Panc1 (cell line): ENCODE measurements at regions not wholly inside any gene's neighbourhood (a gene's known extent, or its start where the extent isn't known, plus 50 kb on each side); places are given as distances from the start of the nearest gene placed in this dataset.

ENCODE experiments used
- ATAC-seq: fragments of 200-7000 bp; cut with Tn5 transposase; 2 replicates; pipeline ENCODE4 v1.9.1; 2020; ENCODE audit warnings: mild to moderate bottlenecking, moderate library complexity
- BruUV-seq: library from RNA; stranded (reverse); fragments of 400-500 nt; replicated peaks from 2 replicates; lab custom pipeline; 2021; lab: Mats Ljungman, UMichigan
- CTCF ChIA-PET: fragments of 300-600 bp; sonication (Branson Sonifier 250); formaldehyde crosslinking; loops from one replicate; lab custom pipeline; 2022; ENCODE audit warnings: antibody characterized with exemption; lab: Charles Lee
- POLR2A ChIA-PET: fragments of 300-600 bp; sonication (Branson Sonifier 250); formaldehyde crosslinking; loops from one replicate; lab custom pipeline; 2022; ENCODE audit warnings: antibody characterized with exemption; lab: Charles Lee
- DNase-seq: peaks from one replicate; pipeline ENCODE4 v3.0.0-alpha.2; 2010; ENCODE audit warnings: low read depth, low spot score
- H3K27ac ChIP-seq: 2 replicates; pipeline ENCODE4 v1.5.1; 2011; ENCODE audit warnings: mild to moderate bottlenecking, low read length, inconsistent platforms
- H3K27me3 ChIP-seq: fragments of 200-500 bp; sonication (Bioruptor generic); 2 replicates; pipeline ENCODE4 v1.6.0; 2014; ENCODE audit warnings: low read length, inconsistent platforms; ENCODE audit not compliant: control insufficient read depth, insufficient read depth
- H3K36me3 ChIP-seq: fragments of 200-500 bp; sonication (Bioruptor generic); 2 replicates; pipeline ENCODE4 v1.5.1; 2014; ENCODE audit warnings: inconsistent platforms, mild to moderate bottlenecking, low read length, moderate library complexity; ENCODE audit not compliant: control insufficient read depth, insufficient read depth
- H3K4me1 ChIP-seq: 2 replicates; pipeline ENCODE4 v1.5.1; 2011; ENCODE audit warnings: inconsistent platforms, mild to moderate bottlenecking, low read length, moderate library complexity; ENCODE audit not compliant: control insufficient read depth, insufficient read depth
- H3K4me3 ChIP-seq, 2 experiments: 2 replicates each; pipeline ENCODE4 v1.5.1; 2011 to 2012; ENCODE audit warnings: low read depth in 2 of 2, low read length in 2 of 2, mild to moderate bottlenecking in 2 of 2, inconsistent platforms in 1 of 2, moderate library complexity in 1 of 2
- H3K9me3 ChIP-seq: fragments of 200-500 bp; sonication (Bioruptor generic); 2 replicates; pipeline ENCODE4 v1.5.1; 2014; ENCODE audit warnings: low read depth, mild to moderate bottlenecking, inconsistent platforms, low read length, moderate library complexity; ENCODE audit not compliant: control insufficient read depth, insufficient read depth
- POLR2AphosphoS5 ChIP-seq: IDR thresholded peaks from 2 replicates; pipeline ENCODE4 v1.6.1; 2012; ENCODE audit warnings: mild to moderate bottlenecking, low read depth, low read length, moderate library complexity
- SIN3A ChIP-seq: IDR thresholded peaks from 2 replicates; pipeline ENCODE4 v1.6.1; 2012; ENCODE audit warnings: low read depth, mild to moderate bottlenecking, low read length, moderate library complexity, borderline replicate concordance; ENCODE audit not compliant: insufficient read depth
- TCF7L2 ChIP-seq: IDR thresholded peaks from 2 replicates; pipeline ENCODE4 v1.6.1; 2011; ENCODE audit warnings: mild to moderate bottlenecking, low read depth, low read length, inconsistent platforms
- in situ Hi-C: cut with HindIII; loops from 2 replicates; pipeline ENCODE4 v1.10.0; 2016; ENCODE audit warnings: low sequenced_read_pairs, low pct_unique_long_range_greater_than_20kb
- intact Hi-C: fragments of 100-400 bp; cut with micrococcal nuclease; formaldehyde crosslinking; loops from one replicate; pipeline ENCODE4 v1.10.0; 2022; ENCODE audit not compliant: unreplicated experiment
- TF ChIP-seq, protein P1 (sequence below): fragments of 450-650 bp; IDR thresholded peaks from 2 replicates; pipeline ENCODE4 v1.5.1; 2017; ENCODE audit warnings: mild to moderate bottlenecking
- TF ChIP-seq, protein P2 (sequence below), 2 experiments: IDR thresholded peaks; 2 replicates each; pipeline ENCODE4 v1.6.1; 2011 to 2012; ENCODE audit warnings: low read depth in 2 of 2, control low read depth in 1 of 2, low read length in 1 of 2, mild to moderate bottlenecking in 1 of 2, moderate library complexity in 1 of 2; ENCODE audit not compliant: insufficient read depth in 1 of 2

DNA sequence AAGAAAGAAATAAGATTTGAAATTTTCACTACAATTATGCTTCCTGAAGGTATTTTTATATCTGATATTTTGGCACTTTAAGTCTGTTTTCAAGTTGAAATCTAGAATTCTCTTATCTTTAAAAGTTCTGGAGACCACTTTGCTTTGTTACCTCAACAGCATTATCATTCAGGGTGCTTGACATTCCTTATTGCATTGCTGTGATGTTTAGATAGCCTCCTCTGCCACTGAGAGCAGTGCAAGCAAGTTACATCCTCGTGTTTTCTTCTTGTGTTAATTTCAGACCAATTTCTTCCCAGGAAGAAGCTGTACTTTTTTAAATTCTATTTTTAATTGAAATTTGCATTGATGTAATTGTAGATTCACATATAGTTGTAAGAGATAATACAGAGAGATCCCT is 333.9 kb upstream of the KIRREL3 start:
- CTCF ChIA-PET = no interaction called here
- DNase-seq = no peak
- in situ Hi-C loops = no loop called here
- intact Hi-C loops = no loop called here
- POLR2A ChIA-PET = no interaction called here
- no peak for TF ChIP-seq TCF7L2
- no peak for TF ChIP-seq POLR2AphosphoS5
- TF ChIP-seq, protein P1, sequence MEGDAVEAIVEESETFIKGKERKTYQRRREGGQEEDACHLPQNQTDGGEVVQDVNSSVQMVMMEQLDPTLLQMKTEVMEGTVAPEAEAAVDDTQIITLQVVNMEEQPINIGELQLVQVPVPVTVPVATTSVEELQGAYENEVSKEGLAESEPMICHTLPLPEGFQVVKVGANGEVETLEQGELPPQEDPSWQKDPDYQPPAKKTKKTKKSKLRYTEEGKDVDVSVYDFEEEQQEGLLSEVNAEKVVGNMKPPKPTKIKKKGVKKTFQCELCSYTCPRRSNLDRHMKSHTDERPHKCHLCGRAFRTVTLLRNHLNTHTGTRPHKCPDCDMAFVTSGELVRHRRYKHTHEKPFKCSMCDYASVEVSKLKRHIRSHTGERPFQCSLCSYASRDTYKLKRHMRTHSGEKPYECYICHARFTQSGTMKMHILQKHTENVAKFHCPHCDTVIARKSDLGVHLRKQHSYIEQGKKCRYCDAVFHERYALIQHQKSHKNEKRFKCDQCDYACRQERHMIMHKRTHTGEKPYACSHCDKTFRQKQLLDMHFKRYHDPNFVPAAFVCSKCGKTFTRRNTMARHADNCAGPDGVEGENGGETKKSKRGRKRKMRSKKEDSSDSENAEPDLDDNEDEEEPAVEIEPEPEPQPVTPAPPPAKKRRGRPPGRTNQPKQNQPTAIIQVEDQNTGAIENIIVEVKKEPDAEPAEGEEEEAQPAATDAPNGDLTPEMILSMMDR = no peak
- no peak for TF ChIP-seq SIN3A
- TF ChIP-seq, protein P2, sequence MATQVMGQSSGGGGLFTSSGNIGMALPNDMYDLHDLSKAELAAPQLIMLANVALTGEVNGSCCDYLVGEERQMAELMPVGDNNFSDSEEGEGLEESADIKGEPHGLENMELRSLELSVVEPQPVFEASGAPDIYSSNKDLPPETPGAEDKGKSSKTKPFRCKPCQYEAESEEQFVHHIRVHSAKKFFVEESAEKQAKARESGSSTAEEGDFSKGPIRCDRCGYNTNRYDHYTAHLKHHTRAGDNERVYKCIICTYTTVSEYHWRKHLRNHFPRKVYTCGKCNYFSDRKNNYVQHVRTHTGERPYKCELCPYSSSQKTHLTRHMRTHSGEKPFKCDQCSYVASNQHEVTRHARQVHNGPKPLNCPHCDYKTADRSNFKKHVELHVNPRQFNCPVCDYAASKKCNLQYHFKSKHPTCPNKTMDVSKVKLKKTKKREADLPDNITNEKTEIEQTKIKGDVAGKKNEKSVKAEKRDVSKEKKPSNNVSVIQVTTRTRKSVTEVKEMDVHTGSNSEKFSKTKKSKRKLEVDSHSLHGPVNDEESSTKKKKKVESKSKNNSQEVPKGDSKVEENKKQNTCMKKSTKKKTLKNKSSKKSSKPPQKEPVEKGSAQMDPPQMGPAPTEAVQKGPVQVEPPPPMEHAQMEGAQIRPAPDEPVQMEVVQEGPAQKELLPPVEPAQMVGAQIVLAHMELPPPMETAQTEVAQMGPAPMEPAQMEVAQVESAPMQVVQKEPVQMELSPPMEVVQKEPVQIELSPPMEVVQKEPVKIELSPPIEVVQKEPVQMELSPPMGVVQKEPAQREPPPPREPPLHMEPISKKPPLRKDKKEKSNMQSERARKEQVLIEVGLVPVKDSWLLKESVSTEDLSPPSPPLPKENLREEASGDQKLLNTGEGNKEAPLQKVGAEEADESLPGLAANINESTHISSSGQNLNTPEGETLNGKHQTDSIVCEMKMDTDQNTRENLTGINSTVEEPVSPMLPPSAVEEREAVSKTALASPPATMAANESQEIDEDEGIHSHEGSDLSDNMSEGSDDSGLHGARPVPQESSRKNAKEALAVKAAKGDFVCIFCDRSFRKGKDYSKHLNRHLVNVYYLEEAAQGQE (IDR thresholded peaks at IDR 0.05; ENCODE audit: insufficient read depth in 1 of 2, low read depth in 2 of 2, low read length in 1 of 2) = no peak
- H3K4me1 ChIP-seq = no peaks in the 10 kb centered on the region
- H3K9me3 ChIP-seq = peaks cover 14% of the 10 kb centered on the region
- H3K36me3 ChIP-seq = no peaks in the 10 kb centered on the region
- ATAC-seq = no peak
- no peaks in the 10 kb centered on the region for H3K27me3 ChIP-seq
- no peak overlapping the region for H3K27ac ChIP-seq
- BruUV-seq = no TSS peak
- H3K4me3 ChIP-seq = no peak overlapping the region

DNA sequence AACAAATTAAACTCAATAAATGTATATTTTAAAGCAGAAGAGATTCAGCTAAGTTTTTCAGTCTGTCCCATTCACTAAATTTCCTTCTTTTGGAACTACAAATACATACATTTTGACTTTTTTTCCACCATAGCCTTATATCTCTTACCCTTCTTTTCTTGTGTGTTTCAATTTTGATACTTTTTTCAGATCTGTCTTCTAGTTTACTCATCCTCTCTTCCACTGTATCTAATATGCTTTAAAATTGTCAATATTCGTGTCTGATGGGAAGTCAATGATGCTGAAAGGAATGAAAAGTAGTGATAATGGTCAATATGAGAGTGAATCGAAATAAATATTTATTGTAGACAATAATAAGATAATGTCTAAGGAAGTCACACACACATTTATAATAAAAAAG is 332.3 kb upstream of the KIRREL3 start:
- in situ Hi-C loops = no loop called here
- no TSS peak for BruUV-seq
- ChIA-PET CTCF (no interaction called here), POLR2A (no interaction called here)
- Histone ChIP-seq H3K9me3 (peaks cover 17% of the 10 kb centered on the region), H3K36me3 (no peaks in the 10 kb centered on the region), H3K27ac (no peak overlapping the region), H3K4me1 (no peaks in the 10 kb centered on the region), H3K4me3 (no peak overlapping the region), H3K27me3 (no peaks in the 10 kb centered on the region)
- ATAC-seq (no peak), DNase-seq (no peak)
- TF ChIP-seq TCF7L2 (no peak), POLR2AphosphoS5 (no peak), SIN3A (no peak)
- TF ChIP-seq, protein P1 = no peak
- TF ChIP-seq, protein P2 (IDR thresholded peaks at IDR 0.05; ENCODE audit: insufficient read depth in 1 of 2, low read depth in 2 of 2, low read length in 1 of 2) = no peak
- intact Hi-C loops = no loop called here
